ENCODE measurements at regions not wholly inside any gene's neighbourhood (a gene's known extent, or its start where the extent isn't known, plus 50 kb on each side); places are given as distances from the start of the nearest gene placed in this dataset.

- WGBS (ENCODE audit: low lambda C conversion rate) = 2% methylated on average over 4 of the region's 4 CpGs
- Histone ChIP-seq H3K79me2 (ENCODE audit: insufficient read depth, low read length) (no peaks in the 10 kb centered on the region), H3K27ac (ENCODE audit: extremely low read length, insufficient read depth, low read length) (no peak overlapping the region), H3K27me3 (ENCODE audit: control insufficient read depth in 1 of 2, insufficient read depth in 2 of 2, low read length in 2 of 2) (peaks cover 0 to 3% of the 10 kb centered on the region in 2 experiments; a peak in 1 of 5 replicates), H4K20me1 (ENCODE audit: insufficient read depth, low read length) (no peaks in the 10 kb centered on the region), H3K4me3 (replicated peaks in 1 of 3; ENCODE audit: insufficient read depth in 1 of 3, low read depth in 2 of 3, low read length in 3 of 3) (no peak overlapping the region), H3K4me2 (ENCODE audit: low read depth, low read length) (no peak overlapping the region), H3K4me1 (ENCODE audit: insufficient read depth, low read length) (no peaks in the 10 kb centered on the region), H3K9ac (ENCODE audit: insufficient read depth, low read depth, low read length) (no peak overlapping the region), H2AFZ (ENCODE audit: low read length) (no peak overlapping the region), H3K9me3 (ENCODE audit: low read length) (peaks cover 4% of the 10 kb centered on the region; the same call in 1 of the 2 replicates), H3K36me3 (replicated peaks in 1 of 2; ENCODE audit: control insufficient read depth in 1 of 2, insufficient read depth in 2 of 2, low read length in 2 of 2) (no peaks in the 10 kb centered on the region)
- no peak for FAIRE-seq
- ATAC-seq = no peak
- BruUV-seq (replicated peaks) = no TSS peak
- TF ChIP-seq GABPB1 (CRISPR knock-in tag; IDR thresholded peaks at IDR 0.05) (no peak), ELF1 (CRISPR knock-in tag; IDR thresholded peaks at IDR 0.05) (no peak), ZNF772 (CRISPR knock-in tag; IDR thresholded peaks at IDR 0.05) (no peak), ZNF687 (CRISPR knock-in tag; IDR thresholded peaks at IDR 0.05) (no peak), CBX1 (IDR thresholded peaks at IDR 0.05; ENCODE audit: low read depth) (no peak), SMARCE1 (IDR thresholded peaks at IDR 0.05; ENCODE audit: borderline replicate concordance) (no peak), ZNF616 (CRISPR knock-in tag; IDR thresholded peaks at IDR 0.05; ENCODE audit: low read depth) (no peak), ZNF709 (CRISPR knock-in tag; IDR thresholded peaks at IDR 0.05) (no peak), KDM1A (CRISPR knock-in tag; IDR thresholded peaks at IDR 0.05) (no peak), FOXK1 (CRISPR knock-in tag; IDR thresholded peaks at IDR 0.05; ENCODE audit: borderline replicate concordance, low read depth) (no peak), PREB (CRISPR knock-in tag; IDR thresholded peaks at IDR 0.05) (no peak), HMGXB3 (CRISPR knock-in tag; IDR thresholded peaks at IDR 0.05; ENCODE audit: borderline replicate concordance) (no peak), RFXAP (CRISPR knock-in tag; IDR thresholded peaks at IDR 0.05; ENCODE audit: borderline replicate concordance) (no peak)
- CTCF ChIA-PET (ENCODE audit: low intra/inter-chr PET ratio, low total read pairs) = no interaction called here
- POLR2A ChIA-PET = no interaction called here
- DNase-seq (ENCODE audit: low spot score) = no peak
- intact Hi-C loops (cut with micrococcal nuclease; ENCODE audit: unreplicated experiment) (no loop called here), in situ Hi-C loops (cut with HindIII; ENCODE audit: extremely low pct_ligation_motif_present, low pct_unique_long_range_greater_than_20kb) (no loop called here)
Observed at GRCh38 chr11:135017296-135017695, 605.3 kb upstream of the B3GAT1 start.
